ENCODE measurements at regions not wholly inside any gene's neighbourhood (a gene's known extent, or its start where the extent isn't known, plus 50 kb on each side); places are given as distances from the start of the nearest gene placed in this dataset.
"Not testable (repeated sequence)": the region's sequence is repeated elsewhere in the genome, so short reads cannot be mapped to it uniquely, and the experiment has no call there.

GRCh38 chr10:3574451-3574850 is 210.6 kb downstream of the KLF6 start:
- no peak for DNase-seq (ENCODE audit: low read depth)

GRCh38 chr10:3573498-3573897 is 211.5 kb downstream of the KLF6 start:
- DNase-seq (ENCODE audit: low read depth), result no peak

- DNase-seq (ENCODE audit: low read depth), result no peak
Observed at GRCh38 chr10:3571310-3571825, 213.6 kb downstream of the KLF6 start.

GRCh38 chr10:3570855-3571266 is 214.1 kb downstream of the KLF6 start:
- no peak for DNase-seq (ENCODE audit: low read depth)

GRCh38 chr10:3570131-3570729 is 214.8 kb downstream of the KLF6 start:
- no peak for DNase-seq (ENCODE audit: low read depth)

- no peak for DNase-seq (ENCODE audit: low read depth)
Observed at GRCh38 chr10:3568983-3569382, 216.0 kb downstream of the KLF6 start.

- no peak for DNase-seq (ENCODE audit: low read depth)
Observed at GRCh38 chr10:3568392-3568791, 216.6 kb downstream of the KLF6 start.

GRCh38 chr10:3567291-3567963 is 217.6 kb downstream of the KLF6 start:
- DNase-seq (ENCODE audit: low read depth), result no peak

- DNase-seq (ENCODE audit: low read depth), result no peak
Observed at GRCh38 chr10:3566627-3567026, 218.4 kb downstream of the KLF6 start.

- no peak for DNase-seq (ENCODE audit: low read depth)
Observed at GRCh38 chr10:3564346-3565002, 220.5 kb downstream of the KLF6 start.

GRCh38 chr10:3563298-3563697 is 221.7 kb downstream of the KLF6 start:
- no peak for DNase-seq (ENCODE audit: low read depth)

- not testable (repeated sequence) for DNase-seq (ENCODE audit: low read depth)
Observed at GRCh38 chr10:3560628-3561027, 224.4 kb downstream of the KLF6 start.

GRCh38 chr10:3559527-3559926 is 225.5 kb downstream of the KLF6 start:
- no peak for DNase-seq (ENCODE audit: low read depth)

- no peak for DNase-seq (ENCODE audit: low read depth)
Observed at GRCh38 chr10:3559011-3559410, 226.0 kb downstream of the KLF6 start.

- DNase-seq (ENCODE audit: low read depth), result not testable (repeated sequence)
Observed at GRCh38 chr10:3556191-3557017, 228.6 kb downstream of the KLF6 start.

GRCh38 chr10:3554121-3554522 is 230.9 kb downstream of the KLF6 start:
- no peak for DNase-seq (ENCODE audit: low read depth)

GRCh38 chr10:3552281-3552680 is 232.7 kb downstream of the KLF6 start:
- DNase-seq (ENCODE audit: low read depth), result no peak

GRCh38 chr10:3551761-3552160 is 233.2 kb downstream of the KLF6 start:
- DNase-seq (ENCODE audit: low read depth), result no peak

GRCh38 chr10:3549118-3549517 is 235.9 kb downstream of the KLF6 start:
- no peak for DNase-seq (ENCODE audit: low read depth)

- DNase-seq (ENCODE audit: low read depth), result no peak
Observed at GRCh38 chr10:3548702-3549101, 236.3 kb downstream of the KLF6 start.

GRCh38 chr10:3548076-3548475 is 236.9 kb downstream of the KLF6 start:
- DNase-seq (ENCODE audit: low read depth), result no peak

- DNase-seq (ENCODE audit: low read depth), result no peak
Observed at GRCh38 chr10:3544561-3544960, 240.4 kb downstream of the KLF6 start.
